ENCODE measurements at regions not wholly inside any gene's neighbourhood (a gene's known extent, or its start where the extent isn't known, plus 50 kb on each side); places are given as distances from the start of the nearest gene placed in this dataset.

GRCh38 chr2:41869542-41870264 lies 178.1 kb upstream of the PKDCC start:
- no peaks in the 10 kb centered on the region for H3K36me3 ChIP-seq (ENCODE audit: low read depth)
- DNase-seq (ENCODE audit: low spot score) = no peak
- H3K27me3 ChIP-seq (ENCODE audit: insufficient read depth, poor library complexity, severe bottlenecking) = no peaks in the 10 kb centered on the region
- TF ChIP-seq CTCF (IDR thresholded peaks at IDR 0.05; ENCODE audit: poor library complexity, severe bottlenecking) = peak; percentile 76
- peak; percentile 87 for ATAC-seq (ENCODE audit: low read depth)
- H3K4me1 ChIP-seq (ENCODE audit: insufficient read depth, poor library complexity, severe bottlenecking) = no peaks in the 10 kb centered on the region
- H3K27ac ChIP-seq (ENCODE audit: poor library complexity, severe bottlenecking) = no peak overlapping the region
- no peak overlapping the region for H3K4me3 ChIP-seq (ENCODE audit: severe bottlenecking)
- no peaks in the 10 kb centered on the region for H3K9me3 ChIP-seq (ENCODE audit: severe bottlenecking)

GRCh38 chr2:41870265-41870585 lies 177.6 kb upstream of the PKDCC start:
- Histone ChIP-seq H3K27ac (ENCODE audit: poor library complexity, severe bottlenecking) (no peak overlapping the region), H3K4me1 (ENCODE audit: insufficient read depth, poor library complexity, severe bottlenecking) (no peaks in the 10 kb centered on the region), H3K27me3 (ENCODE audit: insufficient read depth, poor library complexity, severe bottlenecking) (no peaks in the 10 kb centered on the region), H3K4me3 (ENCODE audit: severe bottlenecking) (no peak overlapping the region), H3K9me3 (ENCODE audit: severe bottlenecking) (no peaks in the 10 kb centered on the region), H3K36me3 (ENCODE audit: low read depth) (no peaks in the 10 kb centered on the region)
- no peak for TF ChIP-seq CTCF (IDR thresholded peaks at IDR 0.05; ENCODE audit: poor library complexity, severe bottlenecking)
- ATAC-seq (ENCODE audit: low read depth) (no peak), DNase-seq (ENCODE audit: low spot score) (no peak)

GRCh38 chr2:41871080-41871479 lies 176.7 kb upstream of the PKDCC start:
- no peaks in the 10 kb centered on the region for H3K9me3 ChIP-seq (ENCODE audit: severe bottlenecking)
- TF ChIP-seq CTCF (IDR thresholded peaks at IDR 0.05; ENCODE audit: poor library complexity, severe bottlenecking) = no peak
- DNase-seq (ENCODE audit: low spot score) (no peak), ATAC-seq (ENCODE audit: low read depth) (no peak)
- H3K4me1 ChIP-seq (ENCODE audit: insufficient read depth, poor library complexity, severe bottlenecking) = no peaks in the 10 kb centered on the region
- no peaks in the 10 kb centered on the region for H3K27me3 ChIP-seq (ENCODE audit: insufficient read depth, poor library complexity, severe bottlenecking)
- no peak overlapping the region for H3K27ac ChIP-seq (ENCODE audit: poor library complexity, severe bottlenecking)
- no peaks in the 10 kb centered on the region for H3K36me3 ChIP-seq (ENCODE audit: low read depth)
- no peak overlapping the region for H3K4me3 ChIP-seq (ENCODE audit: severe bottlenecking)

- Histone ChIP-seq H3K4me3 (ENCODE audit: severe bottlenecking) (no peak overlapping the region), H3K9me3 (ENCODE audit: severe bottlenecking) (no peaks in the 10 kb centered on the region), H3K36me3 (ENCODE audit: low read depth) (no peaks in the 10 kb centered on the region), H3K4me1 (ENCODE audit: insufficient read depth, poor library complexity, severe bottlenecking) (no peaks in the 10 kb centered on the region), H3K27ac (ENCODE audit: poor library complexity, severe bottlenecking) (no peak overlapping the region), H3K27me3 (ENCODE audit: insufficient read depth, poor library complexity, severe bottlenecking) (no peaks in the 10 kb centered on the region)
- ATAC-seq (ENCODE audit: low read depth) (no peak), DNase-seq (ENCODE audit: low spot score) (no peak)
- no peak for TF ChIP-seq CTCF (IDR thresholded peaks at IDR 0.05; ENCODE audit: poor library complexity, severe bottlenecking)
Measured at GRCh38 chr2:41872646-41873045, 175.2 kb upstream of the PKDCC start.

Measured in RWPE2 (cell line).